ENCODE measurements at regions not wholly inside any gene's neighbourhood (a gene's known extent, or its start where the extent isn't known, plus 50 kb on each side); places are given as distances from the start of the nearest gene placed in this dataset.
"Not testable (repeated sequence)": the region's sequence is repeated elsewhere in the genome, so short reads cannot be mapped to it uniquely, and the experiment has no call there.

DNA sequence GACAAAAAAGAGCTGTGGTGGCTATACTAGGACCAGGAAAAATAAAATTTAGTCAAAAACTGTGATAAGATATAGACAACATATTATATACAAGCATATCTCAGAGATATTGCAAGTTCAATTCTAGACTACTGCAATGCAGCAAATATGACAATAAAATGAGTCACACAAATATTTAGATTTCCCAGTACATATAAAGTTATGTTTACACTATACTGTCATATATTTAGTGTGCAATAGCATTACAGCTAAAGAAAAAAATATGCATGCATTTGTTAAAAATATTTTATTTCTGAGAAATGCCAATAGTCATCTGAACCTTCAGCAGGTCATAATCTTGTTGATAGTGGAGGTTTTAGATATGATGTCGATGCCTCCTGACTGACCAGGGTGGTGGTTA, 72.1 kb downstream of the AKR1C4 start:
- no peak for DNase-seq (ENCODE audit: low read depth, low spot score)

DNA sequence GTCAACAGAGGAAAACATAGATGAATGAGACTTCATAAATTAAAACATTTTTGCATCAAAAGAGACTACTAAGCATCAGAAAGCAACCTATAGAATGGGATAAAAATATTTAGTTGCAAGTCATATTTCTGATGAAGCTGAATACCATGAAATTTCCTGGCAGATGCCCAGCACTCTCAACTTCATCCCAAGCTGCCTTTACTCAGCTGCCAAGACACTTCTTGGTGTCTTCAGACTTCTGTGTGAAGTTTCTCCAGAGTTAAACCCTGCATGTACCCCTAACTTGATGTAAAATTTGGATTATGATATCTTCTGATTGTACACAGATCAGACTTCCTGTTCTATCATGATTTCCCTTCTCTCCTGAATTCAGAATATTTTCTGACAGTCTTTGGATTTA, 73.2 kb downstream of the AKR1C4 start:
- no peak for DNase-seq (ENCODE audit: low read depth, low spot score)

- no peak for DNase-seq (ENCODE audit: low read depth, low spot score)
Measured at GRCh38 chr10:5271526-5271925, 74.9 kb downstream of the AKR1C4 start.

DNA sequence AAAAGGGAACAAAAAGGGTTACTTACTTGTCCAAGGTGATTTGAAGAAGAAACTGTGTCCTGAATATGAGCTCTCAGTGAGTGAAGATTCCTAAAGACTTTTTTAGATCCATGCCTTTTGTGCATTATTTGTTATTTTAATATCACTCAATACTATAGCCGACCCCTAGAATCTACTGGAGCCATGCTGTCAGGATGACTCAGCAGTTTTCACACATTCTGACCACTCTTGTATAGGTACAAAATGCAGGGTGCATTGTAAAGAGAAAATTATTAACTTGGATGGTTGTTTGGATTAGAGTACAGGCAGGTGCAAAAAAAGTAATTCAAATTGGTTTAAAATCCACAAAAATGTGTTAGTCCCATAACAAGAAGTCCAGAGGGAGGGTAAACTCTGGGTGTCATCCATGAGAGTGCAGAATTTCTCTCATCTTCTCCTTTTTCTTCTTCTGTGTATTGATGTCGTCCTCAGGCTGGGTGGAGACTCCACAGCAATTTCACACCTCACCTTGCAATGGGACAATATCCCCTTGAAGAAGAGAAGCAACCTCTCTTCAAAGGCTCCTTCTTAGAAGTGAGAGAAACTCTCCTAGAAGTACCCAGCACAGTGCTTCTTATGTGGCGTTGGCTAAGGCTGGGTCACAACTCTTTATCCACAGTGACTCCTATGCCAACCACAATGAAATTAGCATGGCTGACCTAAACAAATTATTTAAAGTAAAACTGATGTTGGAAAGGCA, 75.6 kb downstream of the AKR1C4 start:
- DNase-seq (ENCODE audit: low read depth, low spot score) = no peak

GRCh38 chr10:5274795-5275194, 78.2 kb downstream of the AKR1C4 start:
- DNase-seq (ENCODE audit: low read depth, low spot score) = no peak

DNA sequence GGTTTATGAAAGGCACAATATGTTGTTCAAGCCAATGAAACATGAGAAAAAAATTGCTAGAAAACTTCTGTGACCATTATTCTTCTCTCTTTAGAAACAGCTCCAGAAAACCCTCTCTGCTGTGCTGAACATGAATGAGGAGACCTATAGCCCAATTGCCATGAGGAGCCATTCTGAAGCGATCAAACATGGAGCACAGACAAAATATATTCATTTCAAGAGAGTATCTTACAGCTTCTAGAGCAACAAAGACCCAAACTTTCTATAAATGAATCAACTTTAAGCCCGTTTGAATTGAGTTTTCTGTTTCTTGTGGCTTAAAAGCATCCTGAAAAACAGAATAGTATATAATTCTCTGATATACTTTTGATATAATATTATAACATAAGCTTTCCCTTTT, 83.4 kb upstream of the UCN3 start:
- no peak for DNase-seq (ENCODE audit: low read depth, low spot score)

GRCh38 chr10:5282137-5282536, 82.6 kb upstream of the UCN3 start:
- no peak for DNase-seq (ENCODE audit: low read depth, low spot score)

GRCh38 chr10:5283305-5284158, 81.2 kb upstream of the UCN3 start:
- DNase-seq (ENCODE audit: low read depth, low spot score) = peak; percentile 62

- DNase-seq (ENCODE audit: low read depth, low spot score) = no peak
Measured at GRCh38 chr10:5284311-5285057, 80.3 kb upstream of the UCN3 start.

GRCh38 chr10:5285186-5285585, 79.6 kb upstream of the UCN3 start:
- DNase-seq (ENCODE audit: low read depth, low spot score) = no peak

DNA sequence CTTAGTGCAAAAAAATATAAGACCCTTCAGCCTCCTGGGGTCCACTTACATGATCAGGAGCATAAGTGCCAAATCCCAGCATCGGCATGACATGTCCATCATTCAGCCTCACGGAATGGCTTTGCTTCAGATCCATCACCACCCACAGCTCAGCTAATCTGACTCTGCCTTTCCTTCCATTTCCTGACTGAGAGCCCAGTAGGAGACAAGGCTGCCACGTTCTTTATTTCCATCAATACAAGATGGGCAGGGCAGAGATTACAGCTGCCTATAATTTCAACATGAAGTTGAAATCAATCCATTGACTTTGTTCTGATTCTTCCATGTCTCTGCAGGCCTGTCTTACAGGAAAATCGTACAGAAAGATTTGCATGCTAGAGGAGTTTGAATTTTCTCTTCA, 76.4 kb upstream of the UCN3 start:
- DNase-seq (ENCODE audit: low read depth, low spot score) = no peak

DNA sequence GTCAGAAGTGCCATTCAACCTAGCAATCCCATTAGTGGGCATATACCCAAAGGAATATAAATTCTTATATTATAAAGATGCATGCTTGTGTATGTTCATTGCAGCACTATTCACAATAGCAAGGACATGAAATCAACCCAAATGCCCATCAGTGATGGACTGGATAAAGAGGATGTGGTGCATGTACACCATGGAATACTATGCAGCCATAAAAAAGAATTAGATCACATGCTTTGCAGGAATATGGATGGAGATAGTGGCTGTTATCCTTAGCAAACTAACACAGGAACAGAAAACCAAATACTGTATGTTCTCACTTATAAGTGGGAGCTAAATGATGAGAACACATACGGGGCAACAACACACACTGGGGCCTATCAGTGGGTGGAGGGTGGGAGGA, 75.5 kb upstream of the UCN3 start:
- not testable (repeated sequence) for DNase-seq (ENCODE audit: low read depth, low spot score)

GRCh38 chr10:5291501-5292195, 73.1 kb upstream of the UCN3 start:
- peak; percentile 13 for DNase-seq (ENCODE audit: low read depth, low spot score)

DNA sequence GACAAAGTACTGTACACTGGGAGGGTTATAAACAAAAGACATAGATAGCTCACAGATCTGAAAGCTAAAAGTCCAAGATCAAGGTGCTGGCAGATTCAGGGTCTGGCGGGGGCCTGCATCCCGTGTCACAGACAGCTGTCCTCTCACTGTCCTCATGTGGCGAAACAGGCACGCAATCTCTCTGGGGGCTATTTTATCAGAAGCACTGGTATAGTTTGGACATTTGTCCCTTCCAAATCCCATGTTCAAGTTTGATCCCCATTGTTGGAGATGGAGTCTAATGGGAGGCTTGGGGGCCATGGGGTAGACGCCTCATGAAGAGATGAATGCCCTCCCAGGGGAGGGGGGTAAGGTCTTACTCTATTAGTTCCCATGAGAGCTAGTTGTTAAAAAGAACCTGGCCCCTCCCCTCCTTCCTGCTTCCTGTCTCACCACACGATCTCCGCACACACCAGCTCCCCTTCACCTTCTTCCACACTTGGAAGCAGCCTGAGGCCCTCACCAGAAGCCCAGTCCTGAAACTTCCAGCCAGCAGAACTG, 72.5 kb upstream of the UCN3 start:
- DNase-seq (ENCODE audit: low read depth, low spot score) = no peak

DNA sequence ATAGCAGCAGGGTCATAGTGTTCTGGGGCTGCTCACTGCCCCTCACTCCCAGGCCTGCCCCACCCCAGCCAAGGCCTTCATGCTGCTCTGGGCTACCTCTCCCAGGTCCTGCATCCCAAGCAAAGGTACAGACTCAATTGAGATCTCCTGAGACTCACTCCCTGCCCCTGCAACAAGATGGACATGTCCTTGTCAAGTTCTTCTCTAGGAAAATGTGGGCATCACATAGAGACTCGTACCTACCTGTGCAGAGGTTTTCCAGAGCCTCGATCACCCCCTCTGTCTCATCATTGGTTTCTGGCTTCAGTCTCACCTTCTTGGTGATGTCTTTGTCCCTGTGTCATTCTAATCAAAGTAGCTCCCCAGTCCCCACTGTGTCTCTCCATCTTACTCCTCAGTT, 71.8 kb upstream of the UCN3 start:
- not testable (repeated sequence) for DNase-seq (ENCODE audit: low read depth, low spot score)

- peak; percentile 25 for DNase-seq (ENCODE audit: low read depth, low spot score)
Measured at GRCh38 chr10:5293691-5294550, 70.8 kb upstream of the UCN3 start.

GRCh38 chr10:5297466-5297865, 67.3 kb upstream of the UCN3 start:
- no peak for DNase-seq (ENCODE audit: low read depth, low spot score)

DNA sequence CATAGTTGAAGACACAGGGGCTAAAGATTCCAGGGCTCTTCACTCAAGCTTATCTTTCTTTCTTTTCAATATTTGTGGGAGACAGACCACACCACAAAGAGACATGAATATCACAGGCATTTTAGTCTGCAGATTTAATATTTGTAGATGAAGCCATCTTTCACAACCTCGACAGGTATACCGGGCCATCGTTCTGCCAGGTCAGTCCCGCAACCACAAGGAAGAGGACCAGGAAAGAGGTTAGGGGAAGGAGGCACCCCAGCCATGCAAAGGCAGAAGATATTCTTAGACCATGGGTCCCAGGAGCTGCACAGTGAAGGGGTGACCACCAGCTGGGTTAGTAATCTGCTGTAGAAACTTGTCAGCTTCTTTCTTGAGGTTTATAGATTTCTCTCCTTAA, 66.8 kb upstream of the UCN3 start:
- no peak for DNase-seq (ENCODE audit: low read depth, low spot score)

DNA sequence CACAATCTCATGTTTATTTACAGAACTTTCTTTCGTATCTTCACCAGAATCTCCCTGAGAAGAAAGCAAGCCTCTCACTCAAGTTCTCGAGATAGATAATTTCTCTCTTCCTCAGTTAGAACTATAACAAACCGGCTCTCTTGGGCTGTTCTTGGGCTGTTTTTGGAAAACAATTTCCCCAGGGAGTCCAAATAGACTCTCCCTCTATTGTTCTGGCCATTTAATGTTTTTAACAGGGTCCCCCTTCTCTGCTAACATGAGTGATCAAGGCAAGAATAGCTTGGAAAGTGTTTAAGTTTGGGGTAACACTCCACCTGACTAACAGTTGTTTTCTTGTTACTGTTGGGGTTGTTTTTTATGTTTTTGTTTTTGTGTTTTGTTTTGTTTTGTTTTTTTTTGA, 64.8 kb upstream of the UCN3 start:
- DNase-seq (ENCODE audit: low read depth, low spot score) = no peak

DNA sequence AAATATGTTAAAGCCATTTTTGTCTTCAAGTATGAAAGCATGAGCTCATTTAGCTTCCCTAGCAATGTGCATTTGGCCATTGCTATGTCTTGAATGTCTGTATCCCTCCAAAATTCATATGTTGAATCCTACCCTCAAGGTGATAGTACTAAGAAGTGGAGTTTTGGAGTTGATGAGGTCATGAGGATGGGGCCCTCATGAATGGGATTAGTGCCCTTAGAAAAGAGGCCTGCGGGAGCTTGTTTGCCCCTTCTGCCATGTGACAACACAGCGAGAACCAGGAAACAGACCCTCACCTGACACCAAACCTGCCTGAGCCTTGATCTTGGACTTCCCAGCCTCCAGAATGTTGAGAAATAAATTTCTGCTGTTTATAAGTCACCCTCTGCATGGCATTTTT, 61.3 kb upstream of the UCN3 start:
- DNase-seq (ENCODE audit: low read depth, low spot score) = no peak

DNA sequence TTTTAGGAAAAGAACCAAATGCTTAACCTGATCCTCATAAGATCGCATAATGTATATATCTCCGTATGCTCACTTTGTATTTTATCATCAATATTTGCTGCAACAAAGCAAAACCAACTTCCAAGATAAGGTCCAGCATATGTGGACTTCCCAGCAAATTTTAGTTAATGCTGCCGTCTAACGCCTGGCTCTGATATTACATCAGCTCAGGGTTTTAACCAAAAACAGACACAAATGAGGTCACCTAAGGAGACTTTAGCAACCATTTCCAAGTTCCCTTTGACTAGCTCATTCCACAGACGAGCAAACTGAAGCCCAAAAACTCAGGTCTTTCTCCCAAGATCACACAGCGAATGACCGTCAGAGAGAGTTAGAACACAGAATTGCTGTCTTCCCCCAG, 59.4 kb upstream of the UCN3 start:
- no peak for DNase-seq (ENCODE audit: low read depth, low spot score)

All from astrocyte of the hippocampus (primary cell).